H9 (cell line): ENCODE measurements at regions not wholly inside any gene's neighbourhood (a gene's known extent, or its start where the extent isn't known, plus 50 kb on each side); places are given as distances from the start of the nearest gene placed in this dataset.

ENCODE experiments used
- DNase-seq: peaks from one replicate; pipeline ENCODE4 v3.0.0-alpha.2; 2017
- H2AFZ ChIP-seq: one replicate; pipeline ENCODE4 v1.6.1; 2013; ENCODE audit warnings: mild to moderate bottlenecking, low read length, control low read depth, moderate library complexity
- H2AK5ac ChIP-seq: 2 replicates; pipeline ENCODE4 v1.6.1; 2013; ENCODE audit warnings: low read length, control low read depth, mixed read lengths; ENCODE audit not compliant: insufficient read length
- H2BK120ac ChIP-seq: one replicate; pipeline ENCODE4 v1.6.1; 2013; ENCODE audit warnings: low read depth, mild to moderate bottlenecking, low read length, control low read depth, inconsistent platforms; ENCODE audit not compliant: poor library complexity, severe bottlenecking
- H2BK12ac ChIP-seq: 2 replicates; pipeline ENCODE4 v1.6.1; 2013; ENCODE audit warnings: low read length, control low read depth, mixed read lengths, low read depth; ENCODE audit not compliant: insufficient read length
- H2BK15ac ChIP-seq: 2 replicates; pipeline ENCODE4 v1.6.1; 2013; ENCODE audit warnings: low read depth, low read length, control low read depth
- H2BK20ac ChIP-seq: one replicate; pipeline ENCODE4 v1.6.1; 2013; ENCODE audit warnings: low read depth, mild to moderate bottlenecking, low read length, control low read depth, inconsistent platforms; ENCODE audit not compliant: poor library complexity, severe bottlenecking
- H2BK5ac ChIP-seq: 2 replicates; pipeline ENCODE4 v1.6.1; 2013; ENCODE audit warnings: low read length, control low read depth, mixed read lengths; ENCODE audit not compliant: insufficient read length
- H3K14ac ChIP-seq: 2 replicates; pipeline ENCODE4 v1.6.1; 2013; ENCODE audit warnings: low read length, control low read depth; ENCODE audit not compliant: insufficient read depth
- H3K18ac ChIP-seq: 2 replicates; pipeline ENCODE4 v1.6.1; 2013; ENCODE audit warnings: low read depth, mild to moderate bottlenecking, mixed read lengths, low read length, control low read depth; ENCODE audit not compliant: insufficient read length
- H3K23ac ChIP-seq: 2 replicates; pipeline ENCODE4 v1.6.1; 2013; ENCODE audit warnings: low read length, control low read depth, mixed read lengths, low read depth; ENCODE audit not compliant: insufficient read length
- H3K23me2 ChIP-seq: 2 replicates; pipeline ENCODE4 v1.6.1; 2013; ENCODE audit warnings: low read depth, mild to moderate bottlenecking, mixed read lengths, low read length, control low read depth; ENCODE audit not compliant: insufficient read length, poor library complexity, severe bottlenecking
- H3K27ac ChIP-seq: 2 replicates; pipeline ENCODE4 v1.5.1; 2013; ENCODE audit warnings: low read length, control low read depth, mixed read lengths, low read depth; ENCODE audit not compliant: insufficient read length
- H3K27me3 ChIP-seq: 2 replicates; pipeline ENCODE4 v1.6.1; 2013; ENCODE audit warnings: low read length, control low read depth, inconsistent platforms; ENCODE audit not compliant: insufficient read depth
- H3K4ac ChIP-seq: 2 replicates; pipeline ENCODE4 v1.6.1; 2013; ENCODE audit warnings: low read depth, mild to moderate bottlenecking, control low read depth, inconsistent platforms, low read length, moderate library complexity
- H3K4me1 ChIP-seq: 2 replicates; pipeline ENCODE4 v1.6.1; 2013; ENCODE audit warnings: low read length, control low read depth, inconsistent platforms; ENCODE audit not compliant: insufficient read depth
- H3K4me2 ChIP-seq: 2 replicates; pipeline ENCODE4 v1.6.1; 2013; ENCODE audit warnings: low read length, control low read depth, mixed read lengths; ENCODE audit not compliant: insufficient read length, insufficient read depth
- H3K56ac ChIP-seq: 2 replicates; pipeline ENCODE4 v1.6.1; 2013; ENCODE audit warnings: low read depth, mild to moderate bottlenecking, mixed read lengths, low read length, control low read depth; ENCODE audit not compliant: insufficient read length
- H3K79me1 ChIP-seq: 2 replicates; pipeline ENCODE4 v1.6.1; 2013; ENCODE audit warnings: low read depth, mild to moderate bottlenecking, moderate library complexity, low read length, control low read depth, inconsistent platforms; ENCODE audit not compliant: insufficient read depth, poor library complexity, severe bottlenecking
- H3K79me2 ChIP-seq: 2 replicates; pipeline ENCODE4 v1.6.1; 2013; ENCODE audit warnings: low read length, control low read depth, inconsistent platforms; ENCODE audit not compliant: insufficient read depth
- H3K9ac ChIP-seq: 2 replicates; pipeline ENCODE4 v1.6.1; 2013; ENCODE audit warnings: low read length, control low read depth, mixed read lengths; ENCODE audit not compliant: insufficient read length; ENCODE audit errors: extremely low read depth
- H3K9me3 ChIP-seq: one replicate; pipeline ENCODE4 v1.6.1; 2013; ENCODE audit warnings: low read depth, low read length, inconsistent platforms; ENCODE audit not compliant: control insufficient read depth
- H3T11ph ChIP-seq: one replicate; pipeline ENCODE4 v1.6.1; 2013; ENCODE audit warnings: mild to moderate bottlenecking, low read length, control low read depth, inconsistent platforms
- H4K20me1 ChIP-seq: one replicate; pipeline ENCODE4 v1.6.1; 2013; ENCODE audit not compliant: control insufficient read depth, insufficient read length, insufficient read depth
- H4K5ac ChIP-seq: 2 replicates; pipeline ENCODE4 v1.6.1; 2013; ENCODE audit warnings: low read depth, mild to moderate bottlenecking, mixed read lengths, low read length, control low read depth; ENCODE audit not compliant: insufficient read length
- H4K8ac ChIP-seq: replicated peaks from 2 replicates; pipeline ENCODE4 v1.6.1; 2013; ENCODE audit warnings: low read length, control low read depth, mixed read lengths, low read depth; ENCODE audit not compliant: insufficient read length
- H4K91ac ChIP-seq: 2 replicates; pipeline ENCODE4 v1.6.1; 2013; ENCODE audit warnings: low read depth, mild to moderate bottlenecking, moderate library complexity, mixed read lengths, low read length, control low read depth; ENCODE audit not compliant: insufficient read length
- H3K27ac Mint-ChIP-seq, 3 experiments: 2 replicates in 2 of 3; 3 replicates in 1 of 3; pipeline ENCODE4 v1.8.0; 2020 to 2021; ENCODE audit warnings: mixed read lengths in 3 of 3, mild to moderate bottlenecking in 1 of 3, moderate library complexity in 1 of 3
- H3K27me3 Mint-ChIP-seq: 2 replicates; pipeline ENCODE4 v1.8.0; 2021; ENCODE audit warnings: low read depth, mild to moderate bottlenecking, moderate library complexity, mixed read lengths
- H3K36me3 Mint-ChIP-seq, 3 experiments: 2 replicates in 2 of 3; 3 replicates in 1 of 3; pipeline ENCODE4 v1.8.0; 2020 to 2021; ENCODE audit warnings: low read depth in 3 of 3, mixed read lengths in 3 of 3; ENCODE audit not compliant: insufficient read depth in 1 of 3
- H3K4me1 Mint-ChIP-seq, 2 experiments: 2 replicates each; pipeline ENCODE4 v1.8.0; 2020; ENCODE audit warnings: mixed read lengths in 2 of 2
- H3K4me3 Mint-ChIP-seq, 2 experiments: 2 replicates in 1 of 2; 3 replicates in 1 of 2; pipeline ENCODE4 v1.8.0; 2020 to 2021; ENCODE audit warnings: mild to moderate bottlenecking in 2 of 2, mixed read lengths in 2 of 2, moderate library complexity in 1 of 2
- H3K9me3 Mint-ChIP-seq, 2 experiments: 2 replicates in 1 of 2; 3 replicates in 1 of 2; pipeline ENCODE4 v1.8.0; 2020; ENCODE audit warnings: mild to moderate bottlenecking in 2 of 2, mixed read lengths in 2 of 2, moderate library complexity in 1 of 2
- CTCF ChIP-seq: fragments of 200-600 bp; sonication (generic); conservative IDR thresholded peaks from 3 replicates; pipeline ENCODE4 v1.8.0; 2021; ENCODE audit warnings: antibody characterized with exemption, mild to moderate bottlenecking
- WGBS: extraction: QIAGEN DNeasy Blood & Tissue Kit; methylation state at CpG from one replicate; pipeline ENCODE4 v1.1.7; 2013; ENCODE audit warnings: missing lambda C conversion rate, low lambda C conversion rate, mixed read lengths; ENCODE audit not compliant: insufficient read length; ENCODE audit errors: extremely low coverage; 5-methylcytosine and 5-hydroxymethylcytosine counted together

- Histone ChIP-seq H2BK5ac (no peak overlapping the region), H3K27ac (no peak overlapping the region), H3K14ac (no peak overlapping the region), H2BK120ac (no peak overlapping the region), H2AK5ac (no peak overlapping the region), H3K23ac (no peak overlapping the region), H3K79me2 (no peaks in the 10 kb centered on the region), H3T11ph (no peak overlapping the region), H3K56ac (no peak overlapping the region), H2AFZ (no peak overlapping the region), H2BK12ac (no peak overlapping the region), H3K9ac (no peak overlapping the region), H3K4me1 (no peaks in the 10 kb centered on the region), H3K4ac (no peak overlapping the region), H3K18ac (no peak overlapping the region), H3K79me1 (no peaks in the 10 kb centered on the region), H4K5ac (no peak overlapping the region), H4K20me1 (no peaks in the 10 kb centered on the region), H3K4me2 (no peak overlapping the region), H4K8ac (no peak overlapping the region), H4K91ac (no peak overlapping the region), H3K9me3 (no peaks in the 10 kb centered on the region), H3K27me3 (no peaks in the 10 kb centered on the region), H2BK20ac (no peak overlapping the region), H3K23me2 (no peaks in the 10 kb centered on the region), H2BK15ac (no peak overlapping the region)
- 0 out of 7 replicates have a peak, but pooled peaks cover 0 to 2% (median 0%) of the 10 kb centered on the region in 3 experiments for H3K36me3 Mint-ChIP-seq
- no peak overlapping the region for H3K4me3 Mint-ChIP-seq
- no peak overlapping the region for H3K27ac Mint-ChIP-seq
- H3K9me3 Mint-ChIP-seq = no peaks in the 10 kb centered on the region
- no CpG with 5 or more reads among the region's 2 CpGs for WGBS
- no peaks in the 10 kb centered on the region for H3K27me3 Mint-ChIP-seq
- DNase-seq = no peak
- no peaks in the 10 kb centered on the region for H3K4me1 Mint-ChIP-seq
- no peak for TF ChIP-seq CTCF
These were observed 229.6 kb upstream of the PLD5 start for GRCh38 chr1:242754125-242754524.
